GM12874 (cell line): ENCODE measurements at regions not wholly inside any gene's neighbourhood (a gene's known extent, or its start where the extent isn't known, plus 50 kb on each side); places are given as distances from the start of the nearest gene placed in this dataset.

ENCODE experiments used
- TF ChIP-seq, protein P1 (sequence below): IDR thresholded peaks from 2 replicates; pipeline ENCODE4 v1.5.1; 2011; ENCODE audit warnings: low read depth, mild to moderate bottlenecking, control low read depth, low read length, moderate library complexity; ENCODE audit not compliant: insufficient read depth

DNA sequence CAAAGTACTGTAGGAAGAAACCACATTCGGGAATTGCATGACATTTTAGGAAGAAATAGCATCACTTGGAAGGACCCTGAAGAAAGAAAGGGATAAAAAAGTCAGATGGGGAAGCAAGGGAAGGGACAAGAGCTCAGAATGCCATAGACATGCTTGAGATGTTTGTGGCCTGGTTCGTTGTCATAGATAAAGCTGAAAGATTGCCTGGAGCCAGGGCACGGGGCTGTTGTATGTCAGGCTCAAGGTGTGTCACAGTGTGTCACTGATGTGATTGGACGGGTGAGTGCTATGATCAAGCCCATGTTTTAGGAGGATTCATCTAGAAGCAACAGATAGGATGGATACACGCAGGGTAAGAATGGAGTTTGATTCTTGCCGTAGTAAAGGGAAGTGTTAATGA is 216.2 kb upstream of the SOX4 start:
- TF ChIP-seq, protein P1, sequence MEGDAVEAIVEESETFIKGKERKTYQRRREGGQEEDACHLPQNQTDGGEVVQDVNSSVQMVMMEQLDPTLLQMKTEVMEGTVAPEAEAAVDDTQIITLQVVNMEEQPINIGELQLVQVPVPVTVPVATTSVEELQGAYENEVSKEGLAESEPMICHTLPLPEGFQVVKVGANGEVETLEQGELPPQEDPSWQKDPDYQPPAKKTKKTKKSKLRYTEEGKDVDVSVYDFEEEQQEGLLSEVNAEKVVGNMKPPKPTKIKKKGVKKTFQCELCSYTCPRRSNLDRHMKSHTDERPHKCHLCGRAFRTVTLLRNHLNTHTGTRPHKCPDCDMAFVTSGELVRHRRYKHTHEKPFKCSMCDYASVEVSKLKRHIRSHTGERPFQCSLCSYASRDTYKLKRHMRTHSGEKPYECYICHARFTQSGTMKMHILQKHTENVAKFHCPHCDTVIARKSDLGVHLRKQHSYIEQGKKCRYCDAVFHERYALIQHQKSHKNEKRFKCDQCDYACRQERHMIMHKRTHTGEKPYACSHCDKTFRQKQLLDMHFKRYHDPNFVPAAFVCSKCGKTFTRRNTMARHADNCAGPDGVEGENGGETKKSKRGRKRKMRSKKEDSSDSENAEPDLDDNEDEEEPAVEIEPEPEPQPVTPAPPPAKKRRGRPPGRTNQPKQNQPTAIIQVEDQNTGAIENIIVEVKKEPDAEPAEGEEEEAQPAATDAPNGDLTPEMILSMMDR = no peak

DNA sequence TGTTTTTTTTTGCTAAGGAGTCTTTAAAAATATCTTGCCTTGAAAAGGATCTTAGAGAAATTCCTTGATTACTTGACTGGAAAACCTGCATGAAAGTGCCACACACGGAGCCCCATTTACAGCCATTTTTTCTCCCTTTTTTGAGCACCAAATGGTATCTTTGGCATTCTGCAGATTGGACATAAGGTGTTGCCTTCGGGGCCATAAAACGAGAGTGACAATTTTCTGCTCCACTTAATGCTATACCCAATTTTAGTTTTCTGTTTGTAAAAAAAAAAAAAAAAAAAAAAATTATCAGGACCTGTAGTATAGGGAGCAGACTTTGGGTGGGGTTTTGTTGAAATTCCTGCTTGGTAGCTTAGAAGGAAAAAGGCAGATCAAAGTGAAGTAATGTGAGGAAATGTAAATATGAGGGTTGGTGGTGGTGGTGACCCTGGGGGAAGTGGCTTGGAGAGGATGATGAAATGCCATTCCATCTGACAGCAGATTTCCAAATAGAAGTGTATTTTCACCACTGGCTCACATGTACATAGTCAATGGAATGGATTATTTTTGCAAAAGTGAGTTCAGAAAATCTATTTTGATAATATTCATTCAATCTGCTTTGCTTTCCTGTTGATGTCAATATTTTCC is 212.1 kb upstream of the SOX4 start:
- TF ChIP-seq, protein P1 = no peak

- TF ChIP-seq, protein P1 = no peak
Observed at GRCh38 chr6:21382821-21383449, 210.6 kb upstream of the SOX4 start.

DNA sequence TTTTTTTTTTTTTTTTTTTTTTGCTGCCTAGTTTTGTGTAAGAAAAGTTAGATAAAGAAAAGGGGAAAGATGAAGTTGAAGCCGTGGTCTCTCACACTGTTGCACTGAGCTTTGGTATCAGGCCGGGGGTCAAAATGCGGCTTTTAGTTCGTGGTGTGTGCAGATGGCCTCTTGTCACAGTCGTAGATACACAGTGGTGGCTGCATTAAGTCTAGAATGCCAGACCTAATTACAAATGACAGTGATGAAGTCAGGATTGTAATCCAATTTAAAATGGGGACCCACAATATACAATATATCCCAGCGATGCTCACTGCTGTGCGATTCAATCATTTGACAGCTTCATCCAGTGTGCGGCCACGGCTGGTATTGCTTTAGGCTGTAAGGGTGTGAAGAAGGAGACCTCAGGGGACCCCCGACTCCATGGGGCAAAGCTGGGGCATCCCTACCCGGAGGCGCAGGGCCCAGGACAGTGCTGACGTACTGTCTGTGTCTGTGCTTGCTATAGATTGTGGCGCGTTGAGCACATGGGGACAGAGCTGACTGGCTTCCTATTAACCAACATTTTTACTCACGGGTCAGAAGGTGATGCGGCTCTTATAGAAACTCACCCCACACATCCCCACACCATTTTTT is 210.0 kb upstream of the SOX4 start:
- TF ChIP-seq, protein P1 = no peak

GRCh38 chr6:21384216-21384615 is 209.3 kb upstream of the SOX4 start:
- TF ChIP-seq, protein P1 = no peak

DNA sequence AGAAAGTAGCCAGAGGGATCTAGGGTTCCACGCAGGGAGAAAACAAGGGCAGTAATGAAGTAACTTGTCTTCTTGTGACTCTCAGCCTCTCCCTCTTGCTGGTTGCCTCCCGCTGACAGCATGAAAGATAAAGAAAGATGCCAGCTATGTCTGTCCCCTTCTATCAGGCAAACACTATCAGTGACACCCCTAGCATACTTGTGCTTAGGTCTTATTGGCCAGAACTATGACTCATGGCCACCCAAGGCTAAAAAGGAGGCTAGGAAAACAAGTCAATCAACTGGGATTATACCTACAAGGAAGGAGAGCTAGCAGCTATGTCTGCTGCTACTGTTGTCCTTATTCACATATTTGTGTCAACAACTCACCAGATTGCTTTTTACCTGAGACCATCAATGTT is 206.8 kb upstream of the SOX4 start:
- TF ChIP-seq, protein P1 = no peak

- TF ChIP-seq, protein P1 = no peak
Observed at GRCh38 chr6:21390532-21391213, 202.9 kb upstream of the SOX4 start.
